HEK293T (cell line): ENCODE measurements at regions not wholly inside any gene's neighbourhood (a gene's known extent, or its start where the extent isn't known, plus 50 kb on each side); places are given as distances from the start of the nearest gene placed in this dataset.

Experiments used
- CTCF ChIA-PET: fragments of 350-600 bp; formaldehyde crosslinking; extraction: SDS; loops from one replicate; lab custom pipeline; 2021; ENCODE audit warnings: antibody characterized with exemption, inconsistent platforms; lab: Yijun Ruan, JAX
- POLR2A ChIA-PET: fragments of 350-600 bp; formaldehyde crosslinking; extraction: SDS; loops from one replicate; lab custom pipeline; 2020; ENCODE audit warnings: antibody characterized with exemption, inconsistent platforms; lab: Yijun Ruan, JAX
- DNase-seq: peaks from one replicate; pipeline ENCODE4 v3.0.0; 2012; ENCODE audit warnings: mixed read lengths; ENCODE audit errors: extremely low spot score
- ARNT ChIP-seq: fragments of 450-650 bp; IDR thresholded peaks from 2 replicates; pipeline ENCODE4 v1.6.1; 2017; ENCODE audit warnings: mild to moderate bottlenecking
- BHLHE40 ChIP-seq: fragments of 450-650 bp; IDR thresholded peaks from 2 replicates; pipeline ENCODE4 v1.6.1; 2016; ENCODE audit warnings: mild to moderate bottlenecking, moderate library complexity, borderline replicate concordance
- CTBP1 ChIP-seq: fragments of 450-650 bp; IDR thresholded peaks from 2 replicates; pipeline ENCODE4 v1.6.1; 2016; ENCODE audit warnings: borderline replicate concordance
- ELF4 ChIP-seq: fragments of 450-650 bp; IDR thresholded peaks from 2 replicates; pipeline ENCODE4 v1.6.1; 2017; ENCODE audit warnings: antibody characterized with exemption
- FOXA1 ChIP-seq: fragments of 450-650 bp; IDR thresholded peaks from 2 replicates; pipeline ENCODE4 v1.6.1; 2016; ENCODE audit warnings: mild to moderate bottlenecking
- FOXK2 ChIP-seq: fragments of 450-650 bp; IDR thresholded peaks from 2 replicates; pipeline ENCODE4 v1.6.1; 2016; ENCODE audit warnings: mild to moderate bottlenecking
- FOXM1 ChIP-seq: fragments of 450-650 bp; IDR thresholded peaks from 2 replicates; pipeline ENCODE4 v1.6.1; 2017; ENCODE audit warnings: mild to moderate bottlenecking, borderline replicate concordance
- HDGF ChIP-seq: fragments of 450-650 bp; IDR thresholded peaks from 2 replicates; pipeline ENCODE4 v1.6.1; 2017; ENCODE audit warnings: antibody characterized with exemption, borderline replicate concordance
- L3MBTL2 ChIP-seq: fragments of 450-650 bp; conservative IDR thresholded peaks from 2 replicates; pipeline ENCODE4 v1.6.1; 2016; ENCODE audit warnings: mild to moderate bottlenecking
- LEF1 ChIP-seq: fragments of 450-650 bp; IDR thresholded peaks from 2 replicates; pipeline ENCODE4 v1.6.1; 2017; ENCODE audit warnings: mild to moderate bottlenecking, borderline replicate concordance
- NFRKB ChIP-seq: fragments of 450-650 bp; IDR thresholded peaks from 2 replicates; pipeline ENCODE4 v1.6.1; 2016; ENCODE audit warnings: mild to moderate bottlenecking, moderate library complexity
- SP1 ChIP-seq: fragments of 450-650 bp; IDR thresholded peaks from 2 replicates; pipeline ENCODE4 v1.6.1; 2017
- SUZ12 ChIP-seq: fragments of 450-650 bp; IDR thresholded peaks from 2 replicates; pipeline ENCODE4 v1.6.1; 2016; ENCODE audit warnings: mild to moderate bottlenecking
- TARDBP ChIP-seq: fragments of 450-650 bp; IDR thresholded peaks from 2 replicates; pipeline ENCODE4 v1.6.1; 2016
- ZNF384 ChIP-seq: fragments of 450-650 bp; IDR thresholded peaks from 2 replicates; pipeline ENCODE4 v1.6.1; 2016
- TF ChIP-seq, protein P1 (sequence below): fragments of 450-650 bp; IDR thresholded peaks from 2 replicates; pipeline ENCODE4 v1.6.1; 2016

DNA sequence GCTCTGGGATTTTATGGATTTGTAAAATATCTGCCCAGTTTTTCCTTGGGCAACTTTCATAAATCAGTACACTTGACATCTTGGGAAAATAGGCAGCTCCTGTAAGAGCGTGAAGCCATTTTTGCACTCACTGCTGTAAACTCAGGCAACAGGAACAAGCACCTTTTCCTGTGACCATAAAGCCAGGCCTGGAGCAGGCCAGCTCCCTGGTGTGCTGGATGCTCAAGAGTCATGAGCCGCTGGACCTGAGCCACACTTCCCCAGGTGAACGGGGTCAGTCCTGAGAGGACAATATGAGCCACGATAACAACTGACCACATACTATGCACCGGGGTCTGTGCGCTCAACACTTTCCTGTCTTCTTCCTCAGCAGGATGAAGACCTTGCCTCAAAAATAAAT, 158.2 kb downstream of the NUP210 start:
- POLR2A ChIA-PET = no interaction called here
- CTCF ChIA-PET = no interaction called here
- TF ChIP-seq, protein P1, sequence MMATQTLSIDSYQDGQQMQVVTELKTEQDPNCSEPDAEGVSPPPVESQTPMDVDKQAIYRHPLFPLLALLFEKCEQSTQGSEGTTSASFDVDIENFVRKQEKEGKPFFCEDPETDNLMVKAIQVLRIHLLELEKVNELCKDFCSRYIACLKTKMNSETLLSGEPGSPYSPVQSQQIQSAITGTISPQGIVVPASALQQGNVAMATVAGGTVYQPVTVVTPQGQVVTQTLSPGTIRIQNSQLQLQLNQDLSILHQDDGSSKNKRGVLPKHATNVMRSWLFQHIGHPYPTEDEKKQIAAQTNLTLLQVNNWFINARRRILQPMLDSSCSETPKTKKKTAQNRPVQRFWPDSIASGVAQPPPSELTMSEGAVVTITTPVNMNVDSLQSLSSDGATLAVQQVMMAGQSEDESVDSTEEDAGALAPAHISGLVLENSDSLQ = peak; percentile 17; the same call in 1 of the 2 replicates
- TF ChIP-seq L3MBTL2 = no peak
- TF ChIP-seq SUZ12 = no peak
- DNase-seq = no peak

DNA sequence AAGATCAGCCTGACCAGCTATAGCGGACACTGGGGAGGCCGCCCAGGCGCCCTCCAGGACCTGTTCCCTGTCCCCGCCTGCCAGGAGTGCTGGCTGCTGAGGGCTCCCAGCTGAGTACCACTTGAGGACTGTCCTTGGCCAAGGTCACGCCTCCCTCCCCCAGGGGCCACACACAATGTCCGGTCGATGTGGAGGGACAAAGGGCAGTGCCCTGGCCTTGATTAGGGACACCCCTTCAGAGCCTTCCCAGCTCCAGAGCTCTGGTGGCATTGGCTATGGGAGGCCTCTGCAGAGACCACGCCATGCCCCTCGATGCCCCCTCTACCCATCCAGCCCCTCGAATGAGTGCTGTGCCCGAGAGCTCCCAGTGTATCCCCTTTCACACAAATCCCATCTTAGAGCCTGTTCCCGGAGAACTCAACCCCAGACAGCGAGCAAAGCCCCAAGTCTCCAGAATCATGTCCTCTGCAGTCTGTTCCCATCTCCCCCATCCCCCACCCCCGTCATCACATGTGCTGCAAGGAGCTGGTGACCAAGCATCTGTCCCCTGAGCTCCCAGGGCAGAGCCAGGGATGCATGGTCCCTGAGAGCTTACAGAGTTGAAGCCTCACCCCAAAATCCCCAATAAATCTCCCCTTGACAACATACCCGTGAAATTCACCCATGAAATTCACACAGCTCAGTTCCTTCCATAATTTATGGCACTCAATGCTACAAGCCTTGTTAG, 158.9 kb downstream of the NUP210 start:
- POLR2A ChIA-PET = no interaction called here
- DNase-seq = no peak

DNA sequence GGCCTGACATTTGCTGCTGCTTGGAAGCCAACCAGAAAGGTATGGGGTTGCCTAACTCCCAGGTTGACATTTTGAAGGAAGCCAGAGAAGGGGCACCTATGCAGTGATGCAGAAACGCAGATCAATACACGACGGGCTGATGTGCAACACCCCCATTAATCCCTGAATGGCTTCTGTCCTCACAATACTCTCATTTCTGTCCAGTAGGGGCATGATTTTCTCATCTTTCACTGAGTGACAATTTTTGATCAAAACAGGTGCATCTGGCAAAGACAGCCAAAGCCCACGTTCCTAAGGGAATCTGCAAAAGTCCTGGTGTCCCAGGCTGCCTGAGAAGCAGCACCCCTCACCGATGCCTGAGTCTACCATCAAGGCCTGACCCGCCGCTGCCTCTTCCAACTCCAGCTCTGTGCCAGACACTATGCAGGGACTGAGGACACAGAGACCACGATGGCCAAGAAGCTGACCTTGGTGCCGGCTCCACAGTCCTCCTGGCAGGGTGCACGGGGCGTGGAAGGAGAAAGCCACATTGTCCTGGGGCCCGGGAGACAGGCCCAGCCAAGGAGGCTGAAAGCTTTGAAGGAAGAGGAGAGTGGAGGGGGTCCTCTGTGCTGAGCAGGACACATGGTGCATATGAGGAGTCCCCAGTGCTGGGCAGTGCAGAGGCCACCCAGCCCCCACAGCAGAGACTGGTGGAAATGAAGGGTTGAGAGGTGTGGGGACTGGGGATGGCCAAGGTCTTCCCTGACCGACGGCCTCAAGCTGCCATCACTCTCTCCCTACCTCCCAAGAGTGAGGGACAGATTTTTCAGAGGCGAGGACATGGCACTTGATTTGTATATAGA, 159.6 kb downstream of the NUP210 start:
- ChIA-PET CTCF (no interaction called here), POLR2A (no interaction called here)
- no peak for DNase-seq
- TF ChIP-seq LEF1 (no peak), CTBP1 (no peak), NFRKB (no peak), BHLHE40 (no peak), HDGF (no peak), ELF4 (no peak), SUZ12 (no peak), ARNT (no peak), ZNF384 (no peak), FOXM1 (no peak), FOXK2 (no peak), TARDBP (no peak), FOXA1 (no peak), L3MBTL2 (no peak), SP1 (no peak)
- TF ChIP-seq, protein P1 = no peak

More for the DNA sequence above, 158.9 kb downstream of the NUP210 start:
- no peak for TF ChIP-seq FOXM1
- TF ChIP-seq BHLHE40 = no peak
- TF ChIP-seq FOXA1 = no peak
- TF ChIP-seq L3MBTL2 = no peak
- TF ChIP-seq SUZ12 = no peak
- TF ChIP-seq ELF4 = no peak
- TF ChIP-seq ARNT = no peak
- TF ChIP-seq, protein P1 = no peak
- TF ChIP-seq SP1 = no peak
- no peak for TF ChIP-seq TARDBP
- TF ChIP-seq NFRKB = no peak
- no peak for TF ChIP-seq LEF1
- TF ChIP-seq ZNF384 = no peak
- TF ChIP-seq CTBP1 = no peak
- no peak for TF ChIP-seq FOXK2
- CTCF ChIA-PET = no interaction called here

DNA sequence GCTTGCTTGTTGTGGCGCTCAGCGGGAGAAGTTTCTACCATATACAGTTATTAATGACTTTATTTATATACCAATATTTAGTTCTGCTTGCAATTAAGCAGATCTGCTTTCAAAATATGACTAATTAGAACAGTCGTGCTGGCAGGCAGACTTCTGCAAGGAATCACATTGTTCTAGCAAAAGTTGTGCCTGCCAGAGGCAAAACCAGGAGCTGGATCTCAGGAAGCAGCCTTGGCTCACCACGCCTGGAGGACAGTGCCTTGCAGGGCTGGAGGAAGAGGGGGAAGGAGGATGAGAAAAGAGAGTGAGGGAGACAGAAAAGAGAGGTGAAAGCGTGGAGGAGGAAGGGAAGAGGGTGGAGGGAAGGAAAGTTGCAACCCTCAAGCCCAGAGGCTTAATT, 160.3 kb downstream of the NUP210 start:
- ChIA-PET POLR2A (no interaction called here), CTCF (no interaction called here)
- DNase-seq = no peak
- no peak for TF ChIP-seq FOXA1
- TF ChIP-seq ARNT = no peak
- TF ChIP-seq TARDBP = no peak
- no peak for TF ChIP-seq SUZ12
- no peak for TF ChIP-seq ELF4
- TF ChIP-seq HDGF = no peak
- TF ChIP-seq FOXK2 = no peak
- TF ChIP-seq CTBP1 = no peak
- TF ChIP-seq, protein P1 = no peak
- TF ChIP-seq FOXM1 = no peak
- no peak for TF ChIP-seq L3MBTL2
- TF ChIP-seq BHLHE40 = no peak
- TF ChIP-seq LEF1 = no peak
- TF ChIP-seq ZNF384 = no peak
- TF ChIP-seq SP1 = no peak
- TF ChIP-seq NFRKB = no peak

DNA sequence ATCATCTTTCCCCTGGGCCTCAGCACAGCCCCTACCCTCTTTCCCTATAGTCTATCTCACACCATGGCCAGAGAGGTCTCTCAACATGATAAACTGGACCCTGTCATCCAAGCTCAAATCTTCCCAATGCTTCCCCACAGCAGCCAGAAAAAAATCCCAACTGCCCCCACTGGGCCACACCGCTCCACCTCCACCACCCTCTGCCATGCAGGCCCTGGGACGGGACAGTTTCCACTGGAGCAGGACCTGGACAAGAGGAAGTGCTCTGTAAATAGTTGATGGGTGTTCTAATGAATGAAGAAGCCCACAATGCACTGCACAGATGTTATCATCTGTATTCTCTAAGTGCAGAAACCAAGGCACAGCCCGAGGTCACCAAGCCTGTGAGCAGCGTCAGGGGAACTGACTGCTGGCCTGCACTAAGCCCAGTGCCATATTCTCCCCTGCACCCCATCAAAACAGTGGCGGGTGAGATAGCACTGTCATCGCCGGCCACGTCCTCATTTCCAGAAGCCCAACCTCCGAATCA, 161.1 kb downstream of the NUP210 start:
- ChIA-PET POLR2A (no interaction called here), CTCF (no interaction called here)
- DNase-seq = no peak
- TF ChIP-seq ZNF384 (no peak), FOXA1 (no peak), HDGF (no peak), FOXK2 (no peak), NFRKB (no peak), LEF1 (no peak), L3MBTL2 (no peak), ELF4 (no peak), CTBP1 (no peak), BHLHE40 (no peak)
- TF ChIP-seq, protein P1 = no peak
